Astrocyte of the spinal cord (primary cell): ENCODE measurements at regions not wholly inside any gene's neighbourhood (a gene's known extent, or its start where the extent isn't known, plus 50 kb on each side); places are given as distances from the start of the nearest gene placed in this dataset.

Experiments
- DNase-seq: peaks from one replicate; pipeline ENCODE4 v3.0.0; 2011; ENCODE audit warnings: low read depth, low spot score
- H3K4me3 ChIP-seq: 2 replicates; pipeline ENCODE4 v1.5.1; 2011; ENCODE audit warnings: low read depth, mild to moderate bottlenecking, low read length, moderate library complexity
- in situ Hi-C: cut with HindIII; loops from 2 replicates; pipeline ENCODE4 v1.10.0; 2017; ENCODE audit warnings: low sequenced_read_pairs
- TF ChIP-seq, protein P1 (sequence below): IDR thresholded peaks from 2 replicates; pipeline ENCODE4 v1.5.1; 2012; ENCODE audit warnings: low read depth, mild to moderate bottlenecking, low read length, inconsistent platforms

GRCh38 chr2:18297534-18298058 lies 262.9 kb downstream of the RDH14 start:
- H3K4me3 ChIP-seq, result no peak overlapping the region
- in situ Hi-C loops, result no loop called here
- TF ChIP-seq, protein P1, sequence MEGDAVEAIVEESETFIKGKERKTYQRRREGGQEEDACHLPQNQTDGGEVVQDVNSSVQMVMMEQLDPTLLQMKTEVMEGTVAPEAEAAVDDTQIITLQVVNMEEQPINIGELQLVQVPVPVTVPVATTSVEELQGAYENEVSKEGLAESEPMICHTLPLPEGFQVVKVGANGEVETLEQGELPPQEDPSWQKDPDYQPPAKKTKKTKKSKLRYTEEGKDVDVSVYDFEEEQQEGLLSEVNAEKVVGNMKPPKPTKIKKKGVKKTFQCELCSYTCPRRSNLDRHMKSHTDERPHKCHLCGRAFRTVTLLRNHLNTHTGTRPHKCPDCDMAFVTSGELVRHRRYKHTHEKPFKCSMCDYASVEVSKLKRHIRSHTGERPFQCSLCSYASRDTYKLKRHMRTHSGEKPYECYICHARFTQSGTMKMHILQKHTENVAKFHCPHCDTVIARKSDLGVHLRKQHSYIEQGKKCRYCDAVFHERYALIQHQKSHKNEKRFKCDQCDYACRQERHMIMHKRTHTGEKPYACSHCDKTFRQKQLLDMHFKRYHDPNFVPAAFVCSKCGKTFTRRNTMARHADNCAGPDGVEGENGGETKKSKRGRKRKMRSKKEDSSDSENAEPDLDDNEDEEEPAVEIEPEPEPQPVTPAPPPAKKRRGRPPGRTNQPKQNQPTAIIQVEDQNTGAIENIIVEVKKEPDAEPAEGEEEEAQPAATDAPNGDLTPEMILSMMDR, result no peak
- DNase-seq, result no peak

- no peak for DNase-seq
- no peak overlapping the region for H3K4me3 ChIP-seq
- TF ChIP-seq, protein P1, result no peak
- in situ Hi-C loops, result no loop called here
Observed at GRCh38 chr2:18290386-18290785, 270.1 kb downstream of the RDH14 start.

- H3K4me3 ChIP-seq, result no peak overlapping the region
- DNase-seq, result no peak
- TF ChIP-seq, protein P1, result no peak
- in situ Hi-C loops, result no loop called here
Observed at GRCh38 chr2:18286897-18287296, 273.6 kb downstream of the RDH14 start.

DNA sequence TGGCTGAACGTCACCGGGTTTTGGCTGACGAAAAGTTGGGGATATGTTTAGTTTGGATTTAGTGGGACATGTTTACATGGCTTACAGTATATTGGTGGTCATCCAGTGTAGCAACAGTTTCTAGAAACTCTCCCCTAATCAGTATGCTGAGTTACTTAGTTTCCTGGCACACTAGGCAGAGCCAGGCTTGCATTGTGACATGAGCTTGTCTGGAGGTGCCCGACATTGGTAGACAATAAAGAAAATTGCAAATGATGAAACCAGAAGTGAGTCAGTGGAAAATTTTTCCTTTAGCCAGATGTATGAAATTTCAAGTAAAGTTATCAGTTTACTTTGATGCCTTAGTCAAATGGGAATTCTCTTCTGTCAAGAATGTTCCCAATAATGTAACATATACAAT lies 276.1 kb downstream of the RDH14 start:
- no peak overlapping the region for H3K4me3 ChIP-seq
- no peak for DNase-seq
- in situ Hi-C loops, result no loop called here
- TF ChIP-seq, protein P1, result no peak

DNA sequence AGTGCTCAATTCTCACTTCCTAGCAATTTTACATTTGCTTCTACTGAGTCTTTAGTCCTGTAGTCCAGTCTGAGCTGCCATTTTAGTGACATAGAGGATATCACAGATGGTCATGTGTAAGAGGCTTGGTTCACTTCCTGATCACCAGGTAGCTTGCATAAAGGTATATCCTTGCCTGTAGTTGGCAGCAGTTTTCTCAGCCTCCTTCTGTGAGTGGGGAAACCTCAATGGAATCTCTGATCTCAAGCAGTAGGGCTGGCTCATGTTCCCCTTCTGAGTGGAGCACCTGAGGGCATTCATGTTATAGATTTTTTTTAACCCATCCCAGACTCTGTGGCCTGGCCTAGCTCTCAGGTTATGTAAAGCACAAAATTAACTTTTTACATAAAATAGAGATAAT lies 278.4 kb downstream of the RDH14 start:
- DNase-seq, result no peak
- TF ChIP-seq, protein P1, result no peak
- in situ Hi-C loops, result no loop called here

DNA sequence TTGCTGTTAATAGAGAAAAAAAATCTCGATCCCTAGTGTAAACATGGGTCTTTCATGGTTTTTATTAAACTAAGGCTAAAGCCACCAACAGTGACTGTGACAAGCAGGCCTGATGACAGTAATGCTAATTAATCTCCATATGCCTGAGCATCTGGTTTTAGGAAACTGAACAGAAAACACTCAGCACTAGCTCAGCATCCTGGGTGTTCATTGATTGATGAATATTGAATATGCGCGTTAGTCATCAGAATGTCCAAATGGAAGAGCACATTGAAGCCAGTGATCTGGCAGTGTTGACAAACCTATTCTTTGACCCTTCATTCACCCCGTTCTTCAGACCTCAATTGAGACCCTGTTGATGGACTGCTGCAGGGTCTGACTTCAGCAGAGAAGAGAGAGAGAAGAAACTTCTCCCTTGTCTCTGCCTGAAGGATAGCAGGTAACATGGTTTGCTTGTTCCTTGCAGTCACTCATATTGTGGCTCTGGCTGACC lies 283.8 kb downstream of the RDH14 start:
- no peak overlapping the region for H3K4me3 ChIP-seq
- DNase-seq, result no peak
- TF ChIP-seq, protein P1, result no peak
- in situ Hi-C loops, result no loop called here

More for the DNA sequence above, 278.4 kb downstream of the RDH14 start:
- no peak overlapping the region for H3K4me3 ChIP-seq

DNA sequence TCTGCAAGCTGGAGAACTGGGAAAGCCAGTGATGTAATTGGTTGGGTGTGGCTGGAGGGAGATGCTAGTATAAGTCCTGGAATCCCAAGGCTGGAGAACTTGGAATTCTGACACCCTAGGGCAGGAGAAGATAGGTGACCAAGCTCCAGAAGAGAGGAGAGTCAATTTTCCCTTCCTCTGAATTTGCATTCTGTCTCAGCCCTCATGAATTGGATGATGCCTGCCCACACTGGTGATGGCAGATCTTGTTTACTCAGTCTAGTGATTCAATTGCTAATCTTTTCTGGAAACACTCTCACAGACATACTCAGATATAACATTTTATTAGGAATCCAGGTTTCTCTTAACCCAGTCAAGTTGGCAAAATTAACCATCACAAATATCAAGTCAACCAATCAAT lies 287.2 kb downstream of the RDH14 start:
- no peak for DNase-seq
- H3K4me3 ChIP-seq, result no peak overlapping the region
- TF ChIP-seq, protein P1, result no peak
- in situ Hi-C loops, result no loop called here
